ENCODE measurements at regions not wholly inside any gene's neighbourhood (a gene's known extent, or its start where the extent isn't known, plus 50 kb on each side); places are given as distances from the start of the nearest gene placed in this dataset.
A peak's percentile ranks its signal among the peaks of the same experiment; 100 is the strongest.

GRCh38 chr7:19464751-19465150, 244.1 kb downstream of the POLR1F start:
- Histone ChIP-seq H3K4me3 (no peak overlapping the region), H3K4me1 (replicated peaks in 1 of 2) (no peaks in the 10 kb centered on the region), H3K27ac (no peak overlapping the region)
- WGBS, 10 experiments: 42 to 100% (median 94%) methylated on average over 1 to 4 of the region's 4 CpGs; no CpG with 5 or more reads in 1 of the 10 experiments
- no peak for ATAC-seq (replicated peaks in 6 of 8)
- in situ Hi-C loops (cut with MboI; ENCODE audit: low pct_unique_long_range_greater_than_20kb in 2 of 9, low sequenced_read_pairs in 9 of 9, unreplicated experiment in 9 of 9): no loop called here

GRCh38 chr7:19464241-19464640, 244.6 kb downstream of the POLR1F start:
- in situ Hi-C loops (cut with MboI; ENCODE audit: low pct_unique_long_range_greater_than_20kb in 2 of 9, low sequenced_read_pairs in 9 of 9, unreplicated experiment in 9 of 9): no loop called here
- Histone ChIP-seq H3K4me1 (replicated peaks in 1 of 2) (no peaks in the 10 kb centered on the region), H3K4me3 (no peak overlapping the region), H3K27ac (no peak overlapping the region)
- no peak for ATAC-seq (replicated peaks in 6 of 8)
- WGBS, 10 experiments: 35 to 100% (median 83%) methylated on average over 1 to 3 of the region's 3 CpGs; no CpG with 5 or more reads in 2 of the 10 experiments

GRCh38 chr7:19463581-19463980, 245.3 kb downstream of the POLR1F start:
- in situ Hi-C loops (cut with MboI; ENCODE audit: low pct_unique_long_range_greater_than_20kb in 2 of 9, low sequenced_read_pairs in 9 of 9, unreplicated experiment in 9 of 9): no loop called here
- WGBS, 10 experiments: 60 to 100% (median 83%) methylated on average over 1 to 3 of the region's 3 CpGs; no CpG with 5 or more reads in 3 of the 10 experiments

GRCh38 chr7:19455623-19456022, 253.2 kb downstream of the POLR1F start:
- in situ Hi-C loops (cut with MboI; ENCODE audit: low pct_unique_long_range_greater_than_20kb in 2 of 9, low sequenced_read_pairs in 9 of 9, unreplicated experiment in 9 of 9): no loop called here
- peak in 3 of 8 experiments; percentile 64 to 92 (median 87) for ATAC-seq (replicated peaks in 6 of 8)
- Histone ChIP-seq H3K4me3 (no peak overlapping the region), H3K4me1 (replicated peaks in 1 of 2) (no peaks in the 10 kb centered on the region), H3K27ac (no peak overlapping the region)
- WGBS, 10 experiments: 0 to 29% (median 8%) methylated on average over 1 to 2 of the region's 2 CpGs; no CpG with 5 or more reads in 5 of the 10 experiments

More at GRCh38 chr7:19463581-19463980, 245.3 kb downstream of the POLR1F start:
- ATAC-seq (replicated peaks in 6 of 8): no peak
- Histone ChIP-seq H3K27ac (no peak overlapping the region), H3K4me3 (no peak overlapping the region), H3K4me1 (replicated peaks in 1 of 2) (no peaks in the 10 kb centered on the region)

GRCh38 chr7:19448091-19448490, 260.7 kb downstream of the POLR1F start:
- no peaks in the 10 kb centered on the region for H3K4me1 ChIP-seq (replicated peaks in 1 of 2)
- H3K27ac ChIP-seq: no peak overlapping the region
- ATAC-seq (replicated peaks in 6 of 8): no peak
- WGBS, 10 experiments: 69 to 88% (median 80%) methylated on average over 2 to 3 of the region's 3 CpGs
- H3K4me3 ChIP-seq: no peak overlapping the region
- in situ Hi-C loops (cut with MboI; ENCODE audit: low pct_unique_long_range_greater_than_20kb in 2 of 9, low sequenced_read_pairs in 9 of 9, unreplicated experiment in 9 of 9): loop anchor here in 3 of 9 experiments (25.0 kb wide), 4 partner anchors 214 to 761 kb away; partner anchors contain the start of genes FERD3L (in 1 of the 3) and TWIST1 (in 1 of the 3)

- WGBS, 10 experiments: 0 to 90% (median 50%) methylated on average over 1 to 3 of the region's 4 CpGs; no CpG with 5 or more reads in 3 of the 10 experiments
- ATAC-seq (replicated peaks in 6 of 8): peak in 3 of 8 experiments; percentile 99
- in situ Hi-C loops (cut with MboI; ENCODE audit: low pct_unique_long_range_greater_than_20kb in 2 of 9, low sequenced_read_pairs in 9 of 9, unreplicated experiment in 9 of 9): loop anchor here in 3 of 9 experiments (25.0 kb wide), 4 partner anchors 220 to 755 kb away; partner anchors contain the start of genes FERD3L (in 1 of the 3) and TWIST1 (in 1 of the 3)
- H3K4me3 ChIP-seq: no peak overlapping the region
- no peaks in the 10 kb centered on the region for H3K4me1 ChIP-seq (replicated peaks in 1 of 2)
- H3K27ac ChIP-seq: no peak overlapping the region
Measured at GRCh38 chr7:19442016-19442785, 266.6 kb downstream of the POLR1F start.

- H3K4me3 ChIP-seq: no peak overlapping the region
- in situ Hi-C loops (cut with MboI; ENCODE audit: low pct_unique_long_range_greater_than_20kb in 2 of 9, low sequenced_read_pairs in 9 of 9, unreplicated experiment in 9 of 9): loop anchor here in 3 of 9 experiments (25.0 kb wide), 4 partner anchors 223 to 752 kb away; partner anchors contain the start of genes FERD3L (in 1 of the 3) and TWIST1 (in 1 of the 3)
- no peak overlapping the region for H3K27ac ChIP-seq
- ATAC-seq (replicated peaks in 6 of 8): no peak
- WGBS, 10 experiments: 60 to 100% (median 90%) methylated on average over 1 to 3 of the region's 3 CpGs; no CpG with 5 or more reads in 4 of the 10 experiments
- no peaks in the 10 kb centered on the region for H3K4me1 ChIP-seq (replicated peaks in 1 of 2)
Measured at GRCh38 chr7:19439517-19439916, 269.3 kb downstream of the POLR1F start.

- Histone ChIP-seq H3K27ac (no peak overlapping the region), H3K4me1 (replicated peaks in 1 of 2) (no peaks in the 10 kb centered on the region), H3K4me3 (no peak overlapping the region)
- ATAC-seq (replicated peaks in 6 of 8): peak in 3 of 8 experiments; percentile 62 to 67 (median 64)
- WGBS, 10 experiments: 0 to 100% (median 85%) methylated on average over 1 of the region's 1 CpG; no CpG with 5 or more reads in 2 of the 10 experiments
- in situ Hi-C loops (cut with MboI; ENCODE audit: low pct_unique_long_range_greater_than_20kb in 2 of 9, low sequenced_read_pairs in 9 of 9, unreplicated experiment in 9 of 9): loop anchor here in 3 of 9 experiments (25.0 kb wide), 4 partner anchors 225 to 750 kb away; partner anchors contain the start of genes FERD3L (in 1 of the 3) and TWIST1 (in 1 of the 3)
Measured at GRCh38 chr7:19437446-19437845, 271.4 kb downstream of the POLR1F start.

- Histone ChIP-seq H3K27ac (no peak overlapping the region), H3K4me3 (no peak overlapping the region), H3K4me1 (replicated peaks in 1 of 2) (no peaks in the 10 kb centered on the region)
- no peak for ATAC-seq (replicated peaks in 6 of 8)
- in situ Hi-C loops (cut with MboI; ENCODE audit: low pct_unique_long_range_greater_than_20kb in 2 of 9, low sequenced_read_pairs in 9 of 9, unreplicated experiment in 9 of 9): loop anchor here in 3 of 9 experiments (25.0 kb wide), 4 partner anchors 234 to 741 kb away; partner anchors contain the start of genes FERD3L (in 1 of the 3) and TWIST1 (in 1 of the 3)
- WGBS, 10 experiments: 60 to 100% (median 92%) methylated on average over 1 to 3 of the region's 3 CpGs; no CpG with 5 or more reads in 4 of the 10 experiments
Measured at GRCh38 chr7:19427944-19428343, 280.9 kb downstream of the POLR1F start.

GRCh38 chr7:19421861-19422260, 276.6 kb upstream of the FERD3L start:
- Histone ChIP-seq H3K27ac (no peak overlapping the region), H3K4me1 (replicated peaks in 1 of 2) (peaks cover 0 to 3% of the 10 kb centered on the region in 2 donors), H3K4me3 (no peak overlapping the region)
- ATAC-seq (replicated peaks in 6 of 8): peak in 3 of 8 experiments; percentile 15 to 30 (median 20)
- 30 to 100% (median 59%) methylated on average over 1 of the region's 1 CpG; no CpG with 5 or more reads in 4 of the 10 experiments for WGBS, 10 experiments
- in situ Hi-C loops (cut with MboI; ENCODE audit: low pct_unique_long_range_greater_than_20kb in 2 of 9, low sequenced_read_pairs in 9 of 9, unreplicated experiment in 9 of 9): no loop called here

- H3K27ac ChIP-seq: no peak overlapping the region
- no peak for ATAC-seq (replicated peaks in 6 of 8)
- in situ Hi-C loops (cut with MboI; ENCODE audit: low pct_unique_long_range_greater_than_20kb in 2 of 9, low sequenced_read_pairs in 9 of 9, unreplicated experiment in 9 of 9): no loop called here
- H3K4me1 ChIP-seq (replicated peaks in 1 of 2): peaks cover 0 to 6% of the 10 kb centered on the region in 2 donors
- 73 to 100% (median 91%) methylated on average over 1 to 2 of the region's 2 CpGs; no CpG with 5 or more reads in 1 of the 10 experiments for WGBS, 10 experiments
- no peak overlapping the region for H3K4me3 ChIP-seq
Measured at GRCh38 chr7:19417231-19417630, 272.0 kb upstream of the FERD3L start.

- peaks cover 0 to 3% of the 10 kb centered on the region in 2 donors for H3K4me1 ChIP-seq (replicated peaks in 1 of 2)
- no peak overlapping the region for H3K4me3 ChIP-seq
- in situ Hi-C loops (cut with MboI; ENCODE audit: low pct_unique_long_range_greater_than_20kb in 2 of 9, low sequenced_read_pairs in 9 of 9, unreplicated experiment in 9 of 9): no loop called here
- no peak overlapping the region for H3K27ac ChIP-seq
- WGBS, 10 experiments: 0 to 86% (median 61%) methylated on average over 1 to 2 of the region's 2 CpGs; no CpG with 5 or more reads in 4 of the 10 experiments
- ATAC-seq (replicated peaks in 6 of 8): peak in 3 of 8 experiments; percentile 49 to 79 (median 59)
Measured at GRCh38 chr7:19415123-19415522, 269.9 kb upstream of the FERD3L start.

GRCh38 chr7:19413443-19413965, 268.3 kb upstream of the FERD3L start:
- WGBS, 10 experiments: 57 to 100% (median 83%) methylated on average over 1 to 3 of the region's 3 CpGs
- ATAC-seq (replicated peaks in 6 of 8): peak in 1 of 8 experiments; percentile 31
- Histone ChIP-seq H3K4me3 (no peak overlapping the region), H3K27ac (no peak overlapping the region), H3K4me1 (replicated peaks in 1 of 2) (peaks cover 0 to 9% of the 10 kb centered on the region in 2 donors)
- in situ Hi-C loops (cut with MboI; ENCODE audit: low pct_unique_long_range_greater_than_20kb in 2 of 9, low sequenced_read_pairs in 9 of 9, unreplicated experiment in 9 of 9): no loop called here

Data from motor neuron (in vitro differentiated cells).